ENCODE measurements at regions not wholly inside any gene's neighbourhood (a gene's known extent, or its start where the extent isn't known, plus 50 kb on each side); places are given as distances from the start of the nearest gene placed in this dataset.

DNA sequence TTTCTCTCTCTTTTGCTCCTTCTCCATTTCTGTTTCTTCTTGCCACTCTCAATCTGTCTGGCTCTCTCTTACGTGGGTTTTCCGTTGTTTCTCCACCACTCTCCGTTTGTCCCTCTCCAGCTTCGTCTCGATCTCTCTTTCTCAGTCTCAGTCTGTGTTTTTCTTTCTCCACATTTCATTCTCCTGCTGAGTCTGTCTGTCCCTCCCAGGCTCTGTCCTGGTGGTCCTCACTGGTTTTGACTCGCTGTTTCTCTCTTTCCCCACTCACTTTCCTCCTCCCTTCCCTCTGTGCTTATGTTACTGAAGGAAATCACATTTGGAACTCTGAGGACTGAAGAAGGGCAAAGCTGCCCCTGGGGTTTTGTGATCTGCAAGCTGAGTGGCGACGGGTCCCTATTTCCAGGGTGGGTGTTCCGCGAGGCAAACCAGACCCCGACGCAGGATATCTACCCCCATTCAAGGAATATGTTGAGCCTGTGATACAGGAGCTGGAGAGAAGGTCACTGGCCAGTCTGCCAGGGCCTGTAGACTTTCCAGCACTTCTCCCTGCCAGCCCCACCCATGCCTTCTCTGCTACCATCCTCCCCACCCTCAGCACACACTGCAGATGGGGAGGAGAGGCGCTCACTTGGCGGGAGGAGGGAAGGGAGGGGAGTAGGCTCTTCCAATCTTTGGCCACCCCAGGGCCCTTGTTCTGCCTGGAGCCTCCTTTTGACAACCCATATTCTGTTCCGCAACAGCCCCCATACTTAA is 102.7 kb upstream of the MAP1LC3B2 start:
- peaks cover 33% of the 10 kb centered on the region for H3K4me1 ChIP-seq (ENCODE audit: control insufficient read depth, insufficient read depth, low read length)
- H3K9ac ChIP-seq (ENCODE audit: low read length), result peak overlapping the region; percentile 87
- H3K9me3 ChIP-seq (ENCODE audit: control insufficient read depth, low read length), result no peaks in the 10 kb centered on the region
- H3K4me3 ChIP-seq (ENCODE audit: low read length), result peak overlapping the region; percentile 75
- no peaks in the 10 kb centered on the region for H3K27me3 ChIP-seq (replicated peaks; ENCODE audit: control insufficient read depth, insufficient read depth, low read length)
- no peaks in the 10 kb centered on the region for H3K36me3 ChIP-seq (ENCODE audit: control insufficient read depth, insufficient read depth, low read length, severe bottlenecking)
- no peak for DNase-seq (ENCODE audit: low read depth)

DNA sequence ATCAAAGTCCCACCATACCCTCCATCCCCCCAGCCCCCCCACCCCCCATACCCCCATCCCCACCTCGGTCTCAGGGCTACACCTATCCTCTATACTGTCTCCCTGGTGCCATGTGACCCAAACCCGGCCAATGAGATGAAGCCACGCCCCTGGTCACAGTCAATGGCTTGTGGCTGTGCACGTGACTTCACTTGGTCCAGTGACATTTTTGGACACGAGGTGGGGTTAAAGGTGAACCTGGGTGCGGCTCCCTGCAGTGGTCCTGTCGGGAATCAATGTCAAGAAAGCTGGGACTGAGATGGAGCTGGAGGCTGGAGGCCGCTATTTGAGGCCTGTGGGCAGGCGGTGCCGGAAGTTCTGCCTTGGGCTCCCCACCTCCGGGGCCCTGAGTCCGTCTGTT is 100.7 kb upstream of the MAP1LC3B2 start:
- H3K4me3 ChIP-seq (ENCODE audit: low read length), result no peak overlapping the region
- no peaks in the 10 kb centered on the region for H3K36me3 ChIP-seq (ENCODE audit: control insufficient read depth, insufficient read depth, low read length, severe bottlenecking)
- H3K27me3 ChIP-seq (replicated peaks; ENCODE audit: control insufficient read depth, insufficient read depth, low read length), result no peaks in the 10 kb centered on the region
- H3K4me1 ChIP-seq (ENCODE audit: control insufficient read depth, insufficient read depth, low read length), result peaks cover 30% of the 10 kb centered on the region
- H3K9me3 ChIP-seq (ENCODE audit: control insufficient read depth, low read length), result no peaks in the 10 kb centered on the region
- DNase-seq (ENCODE audit: low read depth), result no peak
- no peak overlapping the region for H3K9ac ChIP-seq (ENCODE audit: low read length)

DNA sequence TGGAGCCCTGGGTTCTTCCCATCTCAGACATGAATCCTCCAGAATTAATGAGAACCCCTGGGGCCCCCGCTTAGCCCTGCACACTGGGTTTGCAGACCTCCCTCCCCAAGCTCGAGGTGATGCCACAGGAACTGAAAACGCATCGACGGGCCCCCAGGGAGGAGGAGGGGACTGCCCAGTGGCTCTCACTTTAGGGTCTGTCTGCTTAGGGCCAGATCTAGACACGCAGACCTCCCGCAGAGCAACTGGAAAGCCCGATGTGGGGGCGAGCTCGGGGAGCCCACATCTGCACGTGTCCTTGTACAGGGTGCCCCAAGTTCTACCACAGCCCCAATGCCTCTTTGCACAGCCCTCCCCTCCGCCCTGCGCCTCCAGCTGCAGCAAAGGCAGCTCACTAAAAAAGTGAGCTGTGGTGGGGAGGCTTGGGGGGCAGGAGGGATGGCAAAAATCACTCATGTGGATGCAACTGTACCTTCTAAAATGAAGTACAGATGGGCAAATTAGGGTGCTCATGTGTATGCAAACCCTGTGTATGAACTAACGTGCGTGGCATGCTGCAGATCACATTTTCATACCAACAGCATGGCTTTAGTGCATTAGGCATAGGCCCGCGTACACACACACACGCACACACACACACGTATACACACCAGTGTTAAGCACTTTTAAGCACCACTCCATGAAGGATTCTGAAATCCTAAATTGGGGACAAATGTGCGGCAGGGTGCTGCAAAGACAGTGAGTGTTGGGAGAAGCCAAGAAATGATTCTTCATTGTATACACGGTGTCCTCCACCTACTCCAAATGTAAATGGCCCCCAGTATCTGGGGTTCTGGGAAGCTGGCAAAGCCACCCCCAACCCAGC is 99.9 kb upstream of the MAP1LC3B2 start:
- Histone ChIP-seq H3K9me3 (ENCODE audit: control insufficient read depth, low read length) (no peaks in the 10 kb centered on the region), H3K27me3 (replicated peaks; ENCODE audit: control insufficient read depth, insufficient read depth, low read length) (no peaks in the 10 kb centered on the region), H3K36me3 (ENCODE audit: control insufficient read depth, insufficient read depth, low read length, severe bottlenecking) (no peaks in the 10 kb centered on the region), H3K4me3 (ENCODE audit: low read length) (no peak overlapping the region), H3K4me1 (ENCODE audit: control insufficient read depth, insufficient read depth, low read length) (peaks cover 27% of the 10 kb centered on the region), H3K9ac (ENCODE audit: low read length) (no peak overlapping the region)
- no peak for DNase-seq (ENCODE audit: low read depth)

DNA sequence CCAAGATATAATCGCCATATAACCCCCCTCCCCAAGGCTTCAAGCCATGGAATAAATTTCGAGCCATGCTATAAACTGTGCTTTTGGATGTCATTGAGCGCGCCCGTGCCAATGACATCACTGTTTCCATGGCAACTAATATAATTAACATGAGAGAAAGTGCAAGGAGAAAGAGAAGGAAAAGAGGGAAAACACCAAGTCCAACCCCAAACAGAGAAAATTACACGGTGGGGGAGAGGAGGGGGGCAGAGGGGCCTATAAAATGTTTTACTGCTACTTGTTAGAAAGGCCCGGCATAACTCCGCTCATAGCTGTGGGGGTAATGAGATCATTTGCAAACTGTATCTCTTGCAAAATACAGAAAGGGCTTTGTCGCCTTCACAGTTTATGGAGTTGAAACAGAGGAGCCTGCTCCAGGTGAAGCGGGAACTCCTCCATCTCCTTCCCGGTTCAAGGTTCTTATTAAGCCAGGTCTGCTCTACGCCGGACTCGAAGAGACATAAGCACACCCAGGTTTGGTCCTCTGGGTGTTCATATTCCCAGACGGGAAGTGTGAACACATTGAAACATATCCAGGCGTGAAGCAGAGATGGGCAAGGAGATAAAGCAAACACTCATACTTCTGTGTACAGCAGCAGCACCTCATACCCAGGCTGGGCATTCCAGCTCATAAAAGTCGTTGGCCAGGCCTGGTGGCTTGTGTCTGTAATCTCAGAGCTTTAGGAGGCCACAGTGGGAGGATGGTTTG is 99.1 kb upstream of the MAP1LC3B2 start:
- Histone ChIP-seq H3K4me3 (ENCODE audit: low read length) (no peak overlapping the region), H3K36me3 (ENCODE audit: control insufficient read depth, insufficient read depth, low read length, severe bottlenecking) (no peaks in the 10 kb centered on the region), H3K9me3 (ENCODE audit: control insufficient read depth, low read length) (no peaks in the 10 kb centered on the region), H3K9ac (ENCODE audit: low read length) (no peak overlapping the region), H3K4me1 (ENCODE audit: control insufficient read depth, insufficient read depth, low read length) (peaks cover 20% of the 10 kb centered on the region), H3K27me3 (replicated peaks; ENCODE audit: control insufficient read depth, insufficient read depth, low read length) (no peaks in the 10 kb centered on the region)
- no peak for DNase-seq (ENCODE audit: low read depth)

DNA sequence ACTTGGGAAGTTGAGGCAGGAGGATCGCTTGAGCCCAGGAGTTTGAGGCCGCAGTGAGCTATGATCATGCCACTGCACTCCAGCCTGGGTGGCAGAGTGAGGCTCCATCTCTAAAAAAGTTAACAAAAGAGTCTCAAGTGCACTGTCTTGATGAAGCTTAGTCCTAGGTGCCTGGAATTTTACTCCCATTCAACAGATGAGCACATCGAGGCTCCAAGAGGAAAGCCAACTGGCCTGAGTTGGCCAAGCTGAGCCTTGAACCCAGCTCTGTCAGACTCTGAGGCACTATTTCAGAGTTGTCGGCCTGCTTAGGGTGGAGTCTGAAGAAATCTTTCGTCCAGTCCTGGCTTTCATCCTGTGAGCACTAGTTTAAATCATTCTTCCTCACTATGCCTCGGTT is 98.1 kb upstream of the MAP1LC3B2 start:
- H3K36me3 ChIP-seq (ENCODE audit: control insufficient read depth, insufficient read depth, low read length, severe bottlenecking), result no peaks in the 10 kb centered on the region
- H3K4me3 ChIP-seq (ENCODE audit: low read length), result no peak overlapping the region
- peaks cover 11% of the 10 kb centered on the region for H3K4me1 ChIP-seq (ENCODE audit: control insufficient read depth, insufficient read depth, low read length)
- DNase-seq (ENCODE audit: low read depth), result no peak
- no peaks in the 10 kb centered on the region for H3K9me3 ChIP-seq (ENCODE audit: control insufficient read depth, low read length)
- H3K27me3 ChIP-seq (replicated peaks; ENCODE audit: control insufficient read depth, insufficient read depth, low read length), result no peaks in the 10 kb centered on the region
- no peak overlapping the region for H3K9ac ChIP-seq (ENCODE audit: low read length)

DNA sequence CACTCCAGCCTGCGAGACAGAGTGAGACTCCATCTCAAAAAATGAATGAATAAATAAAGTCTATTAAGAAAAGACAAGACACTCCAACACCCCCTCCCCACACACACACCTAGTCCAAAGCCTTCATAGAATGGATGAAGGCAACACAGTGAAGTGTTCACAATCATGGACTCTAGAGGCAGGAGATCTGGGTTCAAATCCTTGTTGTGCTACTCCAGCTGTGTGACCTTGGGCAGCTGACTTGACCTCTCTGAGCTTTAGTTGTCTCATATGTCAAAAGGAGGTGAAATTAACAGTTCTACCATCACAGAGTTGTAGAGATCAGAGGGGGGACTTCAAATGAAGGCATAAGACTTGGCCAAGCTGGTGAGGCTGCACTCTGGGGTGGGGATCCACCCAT is 95.8 kb upstream of the MAP1LC3B2 start:
- no peaks in the 10 kb centered on the region for H3K27me3 ChIP-seq (replicated peaks; ENCODE audit: control insufficient read depth, insufficient read depth, low read length)
- no peaks in the 10 kb centered on the region for H3K4me1 ChIP-seq (ENCODE audit: control insufficient read depth, insufficient read depth, low read length)
- no peak overlapping the region for H3K4me3 ChIP-seq (ENCODE audit: low read length)
- no peak overlapping the region for H3K9ac ChIP-seq (ENCODE audit: low read length)
- no peak for DNase-seq (ENCODE audit: low read depth)
- no peaks in the 10 kb centered on the region for H3K9me3 ChIP-seq (ENCODE audit: control insufficient read depth, low read length)
- H3K36me3 ChIP-seq (ENCODE audit: control insufficient read depth, insufficient read depth, low read length, severe bottlenecking), result no peaks in the 10 kb centered on the region

DNA sequence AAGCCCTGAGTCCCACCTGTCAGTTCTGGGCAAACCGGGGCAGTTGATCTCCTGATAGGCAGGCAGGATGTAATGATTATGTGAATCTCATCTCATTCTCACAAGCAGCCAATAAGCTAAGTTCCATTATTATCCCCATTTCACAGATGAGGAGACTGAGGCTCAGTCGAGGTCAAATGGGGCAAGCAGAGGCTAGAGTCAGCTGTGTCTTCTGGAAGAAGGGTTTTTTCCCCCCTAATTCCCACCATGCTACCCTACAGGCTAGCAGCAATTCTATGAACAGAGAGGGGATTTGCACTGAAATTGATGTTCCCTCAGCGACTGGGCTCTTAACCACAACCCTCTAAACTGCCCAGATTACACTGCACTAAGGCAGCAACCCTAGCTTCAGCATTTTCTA is 93.8 kb upstream of the MAP1LC3B2 start:
- H3K4me1 ChIP-seq (ENCODE audit: control insufficient read depth, insufficient read depth, low read length), result no peaks in the 10 kb centered on the region
- H3K36me3 ChIP-seq (ENCODE audit: control insufficient read depth, insufficient read depth, low read length, severe bottlenecking), result no peaks in the 10 kb centered on the region
- DNase-seq (ENCODE audit: low read depth), result no peak
- no peaks in the 10 kb centered on the region for H3K9me3 ChIP-seq (ENCODE audit: control insufficient read depth, low read length)
- H3K27me3 ChIP-seq (replicated peaks; ENCODE audit: control insufficient read depth, insufficient read depth, low read length), result no peaks in the 10 kb centered on the region
- no peak overlapping the region for H3K9ac ChIP-seq (ENCODE audit: low read length)
- H3K4me3 ChIP-seq (ENCODE audit: low read length), result no peak overlapping the region

DNA sequence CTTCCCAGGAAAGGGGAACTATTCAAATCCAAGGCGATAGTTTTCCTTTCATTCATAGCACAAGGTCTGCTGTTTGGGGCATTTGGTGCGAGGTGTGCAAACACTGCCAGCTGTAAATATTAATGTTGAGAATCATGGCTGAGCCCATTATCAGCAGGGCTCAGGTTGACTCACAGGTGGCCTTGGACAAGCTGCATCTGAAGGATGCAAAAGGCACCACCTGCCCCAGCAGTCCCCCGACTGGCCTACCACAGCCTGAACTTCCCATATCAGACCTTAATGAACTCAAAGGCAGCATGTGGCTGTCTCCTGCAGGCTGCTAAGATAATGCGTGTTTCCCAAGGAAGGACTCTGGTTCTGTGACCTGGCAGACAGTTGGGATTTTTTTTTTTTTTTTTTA is 93.3 kb upstream of the MAP1LC3B2 start:
- Histone ChIP-seq H3K4me3 (ENCODE audit: low read length) (no peak overlapping the region), H3K9me3 (ENCODE audit: control insufficient read depth, low read length) (no peaks in the 10 kb centered on the region), H3K9ac (ENCODE audit: low read length) (no peak overlapping the region), H3K36me3 (ENCODE audit: control insufficient read depth, insufficient read depth, low read length, severe bottlenecking) (no peaks in the 10 kb centered on the region), H3K4me1 (ENCODE audit: control insufficient read depth, insufficient read depth, low read length) (no peaks in the 10 kb centered on the region), H3K27me3 (replicated peaks; ENCODE audit: control insufficient read depth, insufficient read depth, low read length) (no peaks in the 10 kb centered on the region)
- no peak for DNase-seq (ENCODE audit: low read depth)

DNA sequence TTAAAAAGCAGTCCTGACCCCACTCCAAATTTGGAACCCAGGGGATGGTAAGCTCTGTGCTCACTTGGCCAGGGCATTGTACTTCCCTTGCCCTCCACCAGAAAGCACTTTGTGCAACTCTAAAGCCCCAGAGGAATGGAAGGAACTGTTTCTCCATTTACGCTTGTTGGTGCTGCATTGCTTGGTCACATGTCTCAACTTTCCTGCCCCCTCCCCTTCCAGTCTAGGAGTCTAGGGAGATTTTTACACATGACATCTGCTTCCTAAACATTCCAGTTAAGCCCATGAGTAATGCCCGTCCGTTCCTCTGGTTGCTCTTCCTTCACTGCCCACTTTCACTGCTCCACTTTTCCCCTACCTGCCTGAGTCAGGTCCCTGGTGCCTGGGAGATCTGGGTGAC is 92.6 kb upstream of the MAP1LC3B2 start:
- H3K27me3 ChIP-seq (replicated peaks; ENCODE audit: control insufficient read depth, insufficient read depth, low read length), result no peaks in the 10 kb centered on the region
- H3K4me3 ChIP-seq (ENCODE audit: low read length), result no peak overlapping the region
- no peaks in the 10 kb centered on the region for H3K9me3 ChIP-seq (ENCODE audit: control insufficient read depth, low read length)
- peak; percentile 13 for DNase-seq (ENCODE audit: low read depth)
- H3K36me3 ChIP-seq (ENCODE audit: control insufficient read depth, insufficient read depth, low read length, severe bottlenecking), result no peaks in the 10 kb centered on the region
- no peak overlapping the region for H3K9ac ChIP-seq (ENCODE audit: low read length)
- no peaks in the 10 kb centered on the region for H3K4me1 ChIP-seq (ENCODE audit: control insufficient read depth, insufficient read depth, low read length)

DNA sequence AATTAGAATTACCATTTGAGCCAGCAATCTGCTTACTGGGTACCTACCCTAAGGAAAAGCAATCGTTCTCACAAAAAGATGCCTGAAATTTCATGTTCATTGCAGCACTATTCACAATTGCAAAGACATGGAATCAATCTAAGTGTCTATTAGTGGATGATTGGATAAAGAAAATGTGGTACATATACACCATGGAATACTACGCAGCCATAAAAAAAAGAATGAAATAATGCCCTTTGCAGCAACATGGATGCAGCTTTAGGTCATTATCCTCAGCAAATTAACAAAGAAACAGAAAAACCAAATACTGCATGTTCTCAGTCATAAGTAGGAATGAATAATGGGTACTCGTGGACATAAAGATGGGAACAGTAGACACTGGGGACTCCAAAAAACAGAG is 89.8 kb upstream of the MAP1LC3B2 start:
- H3K4me3 ChIP-seq (ENCODE audit: low read length), result no peak overlapping the region
- no peak overlapping the region for H3K9ac ChIP-seq (ENCODE audit: low read length)
- no peak for DNase-seq (ENCODE audit: low read depth)
- H3K36me3 ChIP-seq (ENCODE audit: control insufficient read depth, insufficient read depth, low read length, severe bottlenecking), result no peaks in the 10 kb centered on the region
- no peaks in the 10 kb centered on the region for H3K27me3 ChIP-seq (replicated peaks; ENCODE audit: control insufficient read depth, insufficient read depth, low read length)
- peaks cover 5% of the 10 kb centered on the region for H3K9me3 ChIP-seq (ENCODE audit: control insufficient read depth, low read length)
- H3K4me1 ChIP-seq (ENCODE audit: control insufficient read depth, insufficient read depth, low read length), result no peaks in the 10 kb centered on the region

DNA sequence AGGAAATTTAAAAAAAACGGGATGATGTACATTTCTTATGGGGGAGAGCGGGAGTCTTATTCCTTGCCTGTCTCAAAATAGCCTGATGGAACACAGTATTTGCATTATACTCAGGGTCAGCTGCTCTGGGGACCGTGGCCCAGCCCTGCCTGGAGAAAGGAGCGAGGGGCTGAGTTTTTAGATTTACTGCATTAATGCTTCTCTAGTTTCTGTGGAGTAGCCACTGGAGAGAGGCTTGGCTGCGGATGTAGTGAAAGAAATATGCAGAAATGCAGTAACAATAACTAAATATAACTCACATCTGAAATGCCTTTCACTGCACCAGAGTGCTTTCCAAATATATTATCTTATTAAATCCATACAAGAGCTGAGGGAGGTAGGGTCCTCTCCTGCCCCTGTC is 87.6 kb upstream of the MAP1LC3B2 start:
- no peak overlapping the region for H3K4me3 ChIP-seq (ENCODE audit: low read length)
- no peaks in the 10 kb centered on the region for H3K4me1 ChIP-seq (ENCODE audit: control insufficient read depth, insufficient read depth, low read length)
- DNase-seq (ENCODE audit: low read depth), result no peak

More for the DNA sequence above, 87.6 kb upstream of the MAP1LC3B2 start:
- H3K9me3 ChIP-seq (ENCODE audit: control insufficient read depth, low read length), result peaks cover 10% of the 10 kb centered on the region
- H3K27me3 ChIP-seq (replicated peaks; ENCODE audit: control insufficient read depth, insufficient read depth, low read length), result no peaks in the 10 kb centered on the region
- H3K9ac ChIP-seq (ENCODE audit: low read length), result no peak overlapping the region
- H3K36me3 ChIP-seq (ENCODE audit: control insufficient read depth, insufficient read depth, low read length, severe bottlenecking), result no peaks in the 10 kb centered on the region
